Spleen (tissue), 7 donors: ENCODE measurements at regions not wholly inside any gene's neighbourhood (a gene's known extent, or its start where the extent isn't known, plus 50 kb on each side); places are given as distances from the start of the nearest gene placed in this dataset.

Experiments used
- POLR2AphosphoS5 ChIP-seq, 3 donors: sonication (generic); formaldehyde crosslinking; IDR thresholded peaks; one replicate each; pipeline ENCODE4 v1.5.1; 2017; ENCODE audit warnings: antibody characterized with exemption in 3 of 3
- TF ChIP-seq, protein P1 (sequence below), 11 experiments: fragments of 200-600 bp in 7 of 11; fragments of 450-650 bp in 4 of 11; sonication (generic) in 4 of 11; IDR thresholded peaks in 8 of 11; conservative IDR thresholded peaks in 3 of 11; 1 replicate in 7 of 11; 2 replicates in 4 of 11; pipeline versions ENCODE4 v1.4.0 to v1.8.0; 2016 to 2021; ENCODE audit warnings: antibody characterized with exemption in 11 of 11, inconsistent platforms in 4 of 11, mild to moderate bottlenecking in 1 of 11
- donor health status: DM: no; HTN: no; CAD: no; lungs with moderate emphysema.
- donor health status: DM: no; HTN: no; CAD: no.
- donor health status: DM: no; HTN: no; CAD: no.

DNA sequence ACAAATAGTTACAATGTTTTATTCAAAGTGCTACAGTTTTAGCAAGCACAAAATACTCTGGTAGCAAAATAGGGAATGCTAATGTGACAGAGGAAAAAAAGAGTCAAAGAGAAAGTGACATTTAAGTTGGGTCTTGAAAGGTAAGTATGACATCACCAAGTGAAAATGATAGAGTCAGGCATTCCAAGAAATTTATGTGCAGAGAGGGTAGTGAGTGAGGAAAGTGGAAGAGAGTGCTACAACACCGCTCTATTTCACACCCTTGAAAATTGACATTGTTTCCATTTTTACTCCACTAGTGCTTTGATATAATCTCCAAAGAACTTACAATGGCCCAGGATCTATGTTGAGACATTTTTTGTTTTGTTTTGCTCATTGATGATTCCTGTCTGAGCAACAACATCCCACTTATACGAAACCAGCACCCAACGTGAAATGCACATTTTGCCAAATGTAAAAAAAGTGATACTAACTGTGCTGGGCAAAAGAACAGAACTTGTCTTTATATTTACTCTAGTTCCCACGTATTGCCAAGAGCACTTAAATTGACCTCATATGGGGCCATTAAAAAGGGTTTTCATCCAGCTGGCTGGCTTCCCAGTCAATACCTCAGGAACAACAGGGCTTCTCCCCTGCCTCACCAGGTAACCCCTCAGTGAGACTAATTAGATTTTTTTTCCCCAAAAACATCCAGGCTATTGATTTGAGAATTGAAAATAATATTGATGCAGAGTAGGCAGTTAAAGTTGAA is 206.3 kb upstream of the NR5A2 start:
- TF ChIP-seq, protein P1, sequence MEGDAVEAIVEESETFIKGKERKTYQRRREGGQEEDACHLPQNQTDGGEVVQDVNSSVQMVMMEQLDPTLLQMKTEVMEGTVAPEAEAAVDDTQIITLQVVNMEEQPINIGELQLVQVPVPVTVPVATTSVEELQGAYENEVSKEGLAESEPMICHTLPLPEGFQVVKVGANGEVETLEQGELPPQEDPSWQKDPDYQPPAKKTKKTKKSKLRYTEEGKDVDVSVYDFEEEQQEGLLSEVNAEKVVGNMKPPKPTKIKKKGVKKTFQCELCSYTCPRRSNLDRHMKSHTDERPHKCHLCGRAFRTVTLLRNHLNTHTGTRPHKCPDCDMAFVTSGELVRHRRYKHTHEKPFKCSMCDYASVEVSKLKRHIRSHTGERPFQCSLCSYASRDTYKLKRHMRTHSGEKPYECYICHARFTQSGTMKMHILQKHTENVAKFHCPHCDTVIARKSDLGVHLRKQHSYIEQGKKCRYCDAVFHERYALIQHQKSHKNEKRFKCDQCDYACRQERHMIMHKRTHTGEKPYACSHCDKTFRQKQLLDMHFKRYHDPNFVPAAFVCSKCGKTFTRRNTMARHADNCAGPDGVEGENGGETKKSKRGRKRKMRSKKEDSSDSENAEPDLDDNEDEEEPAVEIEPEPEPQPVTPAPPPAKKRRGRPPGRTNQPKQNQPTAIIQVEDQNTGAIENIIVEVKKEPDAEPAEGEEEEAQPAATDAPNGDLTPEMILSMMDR (IDR thresholded peaks at IDR 0.05 in 8 of 11, conservative IDR thresholded peaks at IDR 0.05 in 3 of 11) = no peak
- TF ChIP-seq POLR2AphosphoS5 (IDR thresholded peaks at IDR 0.05) = no peak
